SK-N-SH (cell line): ENCODE measurements at regions not wholly inside any gene's neighbourhood (a gene's known extent, or its start where the extent isn't known, plus 50 kb on each side); places are given as distances from the start of the nearest gene placed in this dataset.

Source experiments
- CTCF ChIA-PET: fragments of 300-600, 350-600 bp; formaldehyde crosslinking; extraction: SDS; loops from one replicate; lab custom pipeline; 2021; lab: Yijun Ruan, JAX
- POLR2A ChIA-PET: fragments of 350-600 bp; sonication (Branson Sonifier 250); formaldehyde crosslinking; extraction: SDS; loops from one replicate; lab custom pipeline; 2020; ENCODE audit warnings: antibody characterized with exemption, inconsistent platforms; lab: Yijun Ruan, JAX
- DNase-seq: peaks from one replicate; pipeline ENCODE4 v3.0.0; 2012
- H2AFZ ChIP-seq: fragments of 200-600 bp; sonication (generic); 2 replicates; pipeline ENCODE4 v1.8.1; 2016; ENCODE audit warnings: antibody characterized with exemption, mild to moderate bottlenecking, low read depth
- H3F3A ChIP-seq: fragments of 200-600 bp; sonication (generic); replicated peaks from 2 replicates; pipeline ENCODE3; 2016; ENCODE audit warnings: antibody characterized with exemption, mild to moderate bottlenecking; ENCODE audit not compliant: insufficient read depth
- H3K27ac ChIP-seq, 2 experiments: fragments of 200-500 bp in 1 of 2; fragments of 200-600 bp in 1 of 2; sonication (Bioruptor generic) in 1 of 2; sonication (generic), shearing (Covaris generic) in 1 of 2; 2 replicates each; pipeline versions ENCODE4 v1.5.1 to v1.6.1; 2014 to 2016; ENCODE audit warnings: low read depth in 2 of 2, inconsistent platforms in 1 of 2, low read length in 1 of 2, mild to moderate bottlenecking in 1 of 2, mixed read lengths in 1 of 2
- H3K27me3 ChIP-seq: fragments of 200-600 bp; sonication (generic), shearing (Covaris generic); 2 replicates; pipeline ENCODE4 v1.6.1; 2016; ENCODE audit warnings: mixed run types; ENCODE audit not compliant: insufficient read depth
- H3K36me3 ChIP-seq, 2 experiments: fragments of 200-500 bp in 1 of 2; fragments of 200-600 bp in 1 of 2; sonication (Bioruptor generic) in 1 of 2; sonication (generic) in 1 of 2; replicated peaks in 1 of 2; 2 replicates each; pipeline versions ENCODE3 to v1.5.1; 2014 to 2016; ENCODE audit warnings: low read length in 1 of 2, mild to moderate bottlenecking in 1 of 2; ENCODE audit not compliant: insufficient read depth in 2 of 2, control insufficient read depth in 1 of 2
- H3K4me1 ChIP-seq, 2 experiments: fragments of 200-500 bp in 1 of 2; fragments of 200-600 bp in 1 of 2; sonication (Bioruptor generic) in 1 of 2; sonication (generic), shearing (Covaris generic) in 1 of 2; 2 replicates each; pipeline versions ENCODE4 v1.5.1 to v1.6.1; 2014 to 2016; ENCODE audit warnings: low read depth in 1 of 2, low read length in 1 of 2, mixed run types in 1 of 2; ENCODE audit not compliant: insufficient read depth in 2 of 2, control insufficient read depth in 1 of 2
- H3K4me2 ChIP-seq: fragments of 200-600 bp; sonication (generic), shearing (Covaris generic); 2 replicates; pipeline ENCODE4 v1.6.1; 2017; ENCODE audit warnings: mixed run types
- H3K4me3 ChIP-seq, 2 experiments: fragments of 200-500 bp in 1 of 2; fragments of 200-600 bp in 1 of 2; sonication (Bioruptor generic) in 1 of 2; sonication (generic), shearing (Covaris generic) in 1 of 2; 2 replicates each; pipeline versions ENCODE4 v1.5.1 to v1.8.1; 2014 to 2016; ENCODE audit warnings: low read depth in 2 of 2, inconsistent platforms in 1 of 2, low read length in 1 of 2, mild to moderate bottlenecking in 1 of 2, mixed read lengths in 1 of 2, moderate library complexity in 1 of 2
- H3K79me2 ChIP-seq: fragments of 200-600 bp; sonication (generic); 2 replicates; pipeline ENCODE4 v1.8.1; 2017; ENCODE audit warnings: mild to moderate bottlenecking; ENCODE audit not compliant: insufficient read depth
- H3K9ac ChIP-seq: fragments of 200-600 bp; sonication (generic); 2 replicates; pipeline ENCODE4 v1.6.1; 2017; ENCODE audit warnings: mixed run types
- H3K9me2 ChIP-seq: fragments of 200-600 bp; sonication (generic); 2 replicates; pipeline ENCODE4 v1.6.1; 2017; ENCODE audit warnings: mixed run types
- H3K9me3 ChIP-seq: fragments of 200-600 bp; sonication (generic); 2 replicates; pipeline ENCODE4 v1.6.1; 2017; ENCODE audit warnings: mixed run types, mild to moderate bottlenecking, moderate library complexity
- H4K20me1 ChIP-seq: fragments of 200-600 bp; sonication (generic); 2 replicates; pipeline ENCODE4 v1.6.1; 2017; ENCODE audit warnings: mild to moderate bottlenecking, mixed run types; ENCODE audit not compliant: insufficient read depth
- CHD2 ChIP-seq: fragments of 150-350 bp; IDR thresholded peaks from 2 replicates; pipeline ENCODE4 v1.6.1; 2018; ENCODE audit warnings: low read length; ENCODE audit not compliant: partially characterized antibody
- FOSL2 ChIP-seq: IDR thresholded peaks from 2 replicates; pipeline ENCODE4 v1.4.0; 2012; ENCODE audit warnings: low read depth, mild to moderate bottlenecking, moderate library complexity, borderline replicate concordance
- GATA2 ChIP-seq: sonication (generic); formaldehyde crosslinking; IDR thresholded peaks from 2 replicates; pipeline ENCODE4 v1.5.0; 2020; ENCODE audit warnings: mild to moderate bottlenecking, missing genetic modification reagents
- RFX5 ChIP-seq: IDR thresholded peaks from 2 replicates; pipeline ENCODE4 v1.6.1; 2012; ENCODE audit warnings: mild to moderate bottlenecking, improper control_type of control experiment, low read length
- RXRA ChIP-seq: IDR thresholded peaks from 2 replicates; pipeline ENCODE4 v1.4.0; 2012; ENCODE audit warnings: low read depth, mild to moderate bottlenecking, borderline replicate concordance
- SMC3 ChIP-seq: IDR thresholded peaks from 2 replicates; pipeline ENCODE4 v1.6.1; 2012; ENCODE audit warnings: low read depth, low read length, improper control_type of control experiment
- WGBS: methylation state at CpG from one replicate; pipeline ENCODE4 v1.1.6; 2017; ENCODE audit warnings: low lambda C conversion rate; 5-methylcytosine and 5-hydroxymethylcytosine counted together
- TF ChIP-seq, protein P1 (sequence below): IDR thresholded peaks from 2 replicates; pipeline ENCODE4 v1.4.0; 2012; ENCODE audit warnings: low read depth, borderline replicate concordance

DNA sequence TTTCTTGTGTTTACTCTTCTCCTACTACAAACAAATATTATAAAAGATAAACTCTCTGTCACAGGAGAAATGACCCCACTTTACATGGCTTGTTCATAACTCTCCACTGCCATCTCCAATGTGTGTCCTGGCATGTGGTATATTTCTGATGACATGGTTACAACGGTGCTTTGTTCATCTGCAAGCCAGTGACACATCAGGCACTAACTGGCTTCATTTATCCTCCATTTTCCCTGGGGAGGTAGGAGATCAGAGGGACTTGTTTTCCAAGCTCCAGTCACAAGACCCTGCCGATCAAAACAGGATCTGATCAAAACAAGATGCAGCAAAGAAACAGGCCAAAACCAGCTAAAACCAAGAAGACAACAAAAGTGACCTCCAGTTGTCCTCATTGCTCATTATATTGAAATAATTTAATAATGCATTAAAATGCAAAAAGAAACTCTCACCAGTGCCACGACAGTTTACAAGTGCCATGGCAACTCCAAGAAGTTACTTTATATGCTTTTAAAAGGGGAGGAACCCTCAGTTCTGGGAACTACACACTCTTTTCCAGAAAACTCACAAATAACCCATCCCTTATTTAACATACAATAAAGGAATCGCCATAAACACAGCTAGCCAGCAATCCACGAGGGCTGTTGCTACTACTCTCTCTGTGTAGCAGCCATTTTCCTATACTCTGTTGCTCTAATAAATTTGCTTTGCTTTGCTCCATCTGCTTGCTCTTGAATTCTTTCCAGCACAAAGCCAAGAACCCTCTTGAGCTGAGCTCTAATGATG lies 224.2 kb downstream of the XPNPEP1 start:
- WGBS, result 9% methylated on average over 5 of the region's 5 CpGs
- no peak for DNase-seq
- H3K4me1 ChIP-seq, result no peaks in the 10 kb centered on the region
- no peak overlapping the region for H2AFZ ChIP-seq
- H3K4me3 ChIP-seq, result no peak overlapping the region
- H3K9me2 ChIP-seq, result no peaks in the 10 kb centered on the region
- no peaks in the 10 kb centered on the region for H3K9me3 ChIP-seq
- ChIA-PET CTCF (no interaction called here), POLR2A (no interaction called here)
- H3K36me3 ChIP-seq, result no peaks in the 10 kb centered on the region
- no peaks in the 10 kb centered on the region for H3F3A ChIP-seq
- no peak overlapping the region for H3K9ac ChIP-seq
- H3K27me3 ChIP-seq, result no peaks in the 10 kb centered on the region
- TF ChIP-seq RXRA, result no peak
- no peak for TF ChIP-seq RFX5
- no peak for TF ChIP-seq SMC3
- TF ChIP-seq FOSL2, result no peak
- TF ChIP-seq, protein P1, sequence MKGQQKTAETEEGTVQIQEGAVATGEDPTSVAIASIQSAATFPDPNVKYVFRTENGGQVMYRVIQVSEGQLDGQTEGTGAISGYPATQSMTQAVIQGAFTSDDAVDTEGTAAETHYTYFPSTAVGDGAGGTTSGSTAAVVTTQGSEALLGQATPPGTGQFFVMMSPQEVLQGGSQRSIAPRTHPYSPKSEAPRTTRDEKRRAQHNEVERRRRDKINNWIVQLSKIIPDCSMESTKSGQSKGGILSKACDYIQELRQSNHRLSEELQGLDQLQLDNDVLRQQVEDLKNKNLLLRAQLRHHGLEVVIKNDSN, result no peak
- H3K79me2 ChIP-seq, result no peaks in the 10 kb centered on the region
- H4K20me1 ChIP-seq, result no peaks in the 10 kb centered on the region
- H3K4me2 ChIP-seq, result no peak overlapping the region
- H3K27ac ChIP-seq, result no peak overlapping the region

DNA sequence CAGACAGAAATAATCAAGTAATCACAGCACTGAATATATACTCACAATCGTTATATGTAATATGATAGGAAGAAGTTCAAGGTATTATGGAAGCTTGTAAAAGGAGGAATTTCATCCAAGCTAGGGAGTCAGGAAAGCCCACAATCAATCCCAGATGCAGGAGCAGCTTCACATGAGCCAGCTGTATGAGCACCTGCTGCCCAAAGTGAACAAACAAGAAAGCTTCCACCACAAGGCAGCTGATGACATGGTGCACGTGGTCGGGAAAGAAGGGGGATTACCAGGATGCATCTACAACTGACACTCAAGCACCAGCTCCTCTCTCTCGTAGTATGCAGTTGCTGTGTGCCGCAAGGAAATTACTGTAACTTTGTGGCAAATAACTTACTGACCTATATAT lies 225.2 kb downstream of the XPNPEP1 start:
- Histone ChIP-seq H3F3A (no peaks in the 10 kb centered on the region), H3K4me2 (no peak overlapping the region), H3K27ac (no peak overlapping the region), H3K4me1 (no peaks in the 10 kb centered on the region)
- CTCF ChIA-PET, result no interaction called here
- 17% methylated on average over 5 of the region's 5 CpGs for WGBS
- POLR2A ChIA-PET, result no interaction called here
- TF ChIP-seq GATA2 (CRISPR knock-in tag), result no peak
- TF ChIP-seq, all 33 proteins: peak for 0
- no peak overlapping the region for H3K4me3 ChIP-seq
- no peaks in the 10 kb centered on the region for H3K36me3 ChIP-seq
- no peak overlapping the region for H3K9ac ChIP-seq
- no peaks in the 10 kb centered on the region for H3K79me2 ChIP-seq
- DNase-seq, result no peak
- no peaks in the 10 kb centered on the region for H3K9me3 ChIP-seq
- no peaks in the 10 kb centered on the region for H4K20me1 ChIP-seq
- H3K27me3 ChIP-seq, result no peaks in the 10 kb centered on the region
- no peak overlapping the region for H2AFZ ChIP-seq
- H3K9me2 ChIP-seq, result no peaks in the 10 kb centered on the region

DNA sequence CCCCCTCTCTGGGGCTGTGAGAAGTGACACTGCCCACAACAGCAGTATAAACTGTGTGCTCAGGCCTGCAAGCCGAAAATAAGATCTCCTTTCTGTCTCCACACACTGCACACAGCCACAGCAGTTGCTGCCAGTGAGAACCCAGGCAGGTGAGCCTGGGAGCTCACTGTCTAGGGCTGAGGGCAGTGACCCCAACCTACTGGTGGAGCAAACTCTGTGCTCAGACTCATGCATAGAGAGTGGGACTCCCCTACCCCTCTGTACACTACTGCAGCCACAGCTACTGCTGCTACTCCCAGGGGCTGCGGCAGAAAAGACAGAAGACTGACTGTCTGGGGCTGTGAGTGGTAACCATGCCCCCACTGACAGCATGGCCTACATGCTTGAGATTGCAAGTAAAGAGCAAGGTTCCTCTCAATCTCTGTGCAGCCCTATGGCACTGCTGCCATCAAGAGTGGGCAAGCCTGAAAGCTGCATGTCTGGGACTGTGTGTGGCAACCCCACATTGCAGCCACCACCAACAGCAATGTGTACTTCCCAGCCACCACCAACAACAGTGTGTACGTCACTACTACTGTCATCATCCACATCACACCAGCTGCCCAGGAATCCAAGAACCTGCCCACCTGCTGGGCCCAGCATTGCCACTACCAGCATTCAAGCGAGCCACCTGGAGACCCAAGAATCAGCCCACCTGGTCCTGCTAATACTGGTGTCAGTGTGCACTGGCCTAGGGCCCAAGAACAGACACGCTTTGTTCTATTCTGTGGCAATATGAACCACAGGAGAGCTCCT lies 226.1 kb downstream of the XPNPEP1 start:
- CTCF ChIA-PET, result no interaction called here
- no peak for TF ChIP-seq CHD2
- TF ChIP-seq RXRA, result no peak
- 6% methylated on average over 4 of the region's 5 CpGs for WGBS

More for the DNA sequence above, 226.1 kb downstream of the XPNPEP1 start:
- H3K36me3 ChIP-seq, result no peaks in the 10 kb centered on the region
- no peak for DNase-seq
- no peaks in the 10 kb centered on the region for H3F3A ChIP-seq
- no peaks in the 10 kb centered on the region for H3K9me2 ChIP-seq
- no peaks in the 10 kb centered on the region for H3K4me1 ChIP-seq
- no peak overlapping the region for H3K9ac ChIP-seq
- no peaks in the 10 kb centered on the region for H4K20me1 ChIP-seq
- no peaks in the 10 kb centered on the region for H3K79me2 ChIP-seq
- no peak overlapping the region for H3K4me2 ChIP-seq
- no peak overlapping the region for H3K27ac ChIP-seq
- no peak overlapping the region for H3K4me3 ChIP-seq
- H2AFZ ChIP-seq, result no peak overlapping the region
- H3K9me3 ChIP-seq, result no peaks in the 10 kb centered on the region
- H3K27me3 ChIP-seq, result no peaks in the 10 kb centered on the region
- POLR2A ChIA-PET, result no interaction called here
